GM13977 (cell line): ENCODE measurements at regions not wholly inside any gene's neighbourhood (a gene's known extent, or its start where the extent isn't known, plus 50 kb on each side); places are given as distances from the start of the nearest gene placed in this dataset.

Experiments used
- DNase-seq: peaks from one replicate; pipeline ENCODE4 v3.0.0; 2012; ENCODE audit warnings: low spot score
- CTCF ChIP-seq: IDR thresholded peaks from 2 replicates; pipeline ENCODE4 v1.5.1; 2012; ENCODE audit warnings: mild to moderate bottlenecking, control low read depth; ENCODE audit not compliant: insufficient read depth; ENCODE audit errors: extremely low read depth, missing control alignments
- in situ Hi-C: fragments of 300-500 bp; cut with MboI; formaldehyde crosslinking; loops from one replicate; pipeline ENCODE4 v1.12.0; 2022; ENCODE audit warnings: low sequenced_read_pairs, low pct_unique_long_range_greater_than_20kb, mixed read lengths, inconsistent platforms; ENCODE audit not compliant: unreplicated experiment

GRCh38 chr14:98280436-98280835 is 991.6 kb downstream of the BCL11B start:
- TF ChIP-seq CTCF = no peak
- no peak for DNase-seq
- in situ Hi-C loops = no loop called here

- in situ Hi-C loops = no loop called here
- no peak for TF ChIP-seq CTCF
- DNase-seq = no peak
These were observed 983.2 kb downstream of the BCL11B start for GRCh38 chr14:98288825-98289224.

GRCh38 chr14:98290596-98290995 is 981.4 kb downstream of the BCL11B start:
- no peak for DNase-seq
- no peak for TF ChIP-seq CTCF
- in situ Hi-C loops = no loop called here

- no peak for DNase-seq
- no peak for TF ChIP-seq CTCF
- in situ Hi-C loops = no loop called here
These were observed 979.8 kb downstream of the BCL11B start for GRCh38 chr14:98292191-98292590.

GRCh38 chr14:98293576-98293975 is 978.4 kb downstream of the BCL11B start:
- no peak for DNase-seq

GRCh38 chr14:98296895-98297294 is 975.1 kb downstream of the BCL11B start:
- in situ Hi-C loops = no loop called here
- no peak for DNase-seq
- TF ChIP-seq CTCF = no peak

More at GRCh38 chr14:98293576-98293975, 978.4 kb downstream of the BCL11B start:
- in situ Hi-C loops = no loop called here
- TF ChIP-seq CTCF = no peak

- no peak for DNase-seq
- in situ Hi-C loops = no loop called here
- TF ChIP-seq CTCF = no peak
These were observed 974.4 kb downstream of the BCL11B start for GRCh38 chr14:98297567-98297966.
